ENCODE measurements at regions not wholly inside any gene's neighbourhood (a gene's known extent, or its start where the extent isn't known, plus 50 kb on each side); places are given as distances from the start of the nearest gene placed in this dataset.

DNA sequence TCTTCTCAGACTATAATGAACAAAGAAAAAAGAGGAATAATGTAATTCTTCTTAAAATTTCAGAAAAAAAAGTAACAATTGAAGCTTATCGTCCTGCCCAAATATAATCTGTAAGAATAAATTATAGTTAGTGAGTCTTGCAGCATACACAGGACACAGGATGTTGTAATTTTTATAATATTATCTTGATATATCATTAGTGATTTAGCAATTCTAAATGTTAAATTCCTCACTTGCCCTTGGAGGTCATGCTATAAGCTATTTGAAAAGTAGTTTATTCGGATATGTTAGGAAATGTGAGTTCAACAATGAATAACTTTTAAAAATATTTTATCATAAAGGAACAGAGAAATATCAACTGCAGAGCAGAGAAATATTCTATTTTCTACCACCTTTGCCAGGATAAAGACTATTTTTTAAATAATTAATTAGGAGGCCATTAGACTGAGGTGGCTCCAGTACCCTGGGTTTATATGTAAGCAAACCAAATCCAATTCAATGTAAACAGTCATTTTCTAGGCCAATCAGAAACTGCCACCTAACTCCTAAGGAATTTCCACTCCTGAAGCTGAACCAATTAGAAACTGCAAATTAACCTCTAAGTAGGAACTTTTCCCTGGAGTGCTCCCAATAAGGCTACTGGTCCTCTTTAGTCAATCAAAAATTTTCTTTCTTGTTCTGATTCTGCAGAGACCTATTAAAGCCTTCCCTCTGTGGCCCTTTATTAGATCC is 1109.3 kb downstream of the ROBO2 start:
- no peak for ATAC-seq (replicated peaks in 6 of 8)
- Histone ChIP-seq H3K4me1 (replicated peaks in 1 of 2) (no peaks in the 10 kb centered on the region), H3K4me3 (no peak overlapping the region), H3K27ac (no peak overlapping the region)
- 0 to 100% (median 94%) methylated on average over 1 to 2 of the region's 2 CpGs for WGBS, 10 experiments
- in situ Hi-C loops (cut with MboI; ENCODE audit: low pct_unique_long_range_greater_than_20kb in 2 of 9, low sequenced_read_pairs in 9 of 9, unreplicated experiment in 9 of 9), result no loop called here

DNA sequence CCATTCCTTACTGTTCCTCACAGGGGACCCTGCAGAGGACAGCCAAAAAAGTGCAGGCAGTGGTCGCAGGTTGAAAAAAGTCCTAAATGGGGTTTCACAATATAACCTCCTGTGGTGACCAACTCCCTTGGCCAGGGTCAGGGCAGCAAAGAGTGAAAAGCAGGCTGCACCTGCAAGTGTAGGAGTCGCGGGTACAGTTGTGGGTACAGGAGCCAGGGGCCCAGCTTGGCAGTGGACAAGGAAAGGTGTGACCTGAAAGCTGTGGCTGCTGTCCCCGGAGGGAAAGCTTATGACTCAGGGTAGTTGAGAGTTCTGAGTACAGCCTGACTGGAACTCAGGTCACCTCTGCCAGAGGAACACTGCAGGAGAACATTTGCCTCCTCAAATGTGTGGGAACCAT is 1114.1 kb downstream of the ROBO2 start:
- ATAC-seq (replicated peaks in 6 of 8), result no peak
- Histone ChIP-seq H3K4me3 (no peak overlapping the region), H3K27ac (no peak overlapping the region), H3K4me1 (replicated peaks in 1 of 2) (no peaks in the 10 kb centered on the region)
- WGBS, 10 experiments, result 70 to 100% (median 97%) methylated on average over 2 to 4 of the region's 4 CpGs; no CpG with 5 or more reads in 6 of the 10 experiments
- in situ Hi-C loops (cut with MboI; ENCODE audit: low pct_unique_long_range_greater_than_20kb in 2 of 9, low sequenced_read_pairs in 9 of 9, unreplicated experiment in 9 of 9), result no loop called here

DNA sequence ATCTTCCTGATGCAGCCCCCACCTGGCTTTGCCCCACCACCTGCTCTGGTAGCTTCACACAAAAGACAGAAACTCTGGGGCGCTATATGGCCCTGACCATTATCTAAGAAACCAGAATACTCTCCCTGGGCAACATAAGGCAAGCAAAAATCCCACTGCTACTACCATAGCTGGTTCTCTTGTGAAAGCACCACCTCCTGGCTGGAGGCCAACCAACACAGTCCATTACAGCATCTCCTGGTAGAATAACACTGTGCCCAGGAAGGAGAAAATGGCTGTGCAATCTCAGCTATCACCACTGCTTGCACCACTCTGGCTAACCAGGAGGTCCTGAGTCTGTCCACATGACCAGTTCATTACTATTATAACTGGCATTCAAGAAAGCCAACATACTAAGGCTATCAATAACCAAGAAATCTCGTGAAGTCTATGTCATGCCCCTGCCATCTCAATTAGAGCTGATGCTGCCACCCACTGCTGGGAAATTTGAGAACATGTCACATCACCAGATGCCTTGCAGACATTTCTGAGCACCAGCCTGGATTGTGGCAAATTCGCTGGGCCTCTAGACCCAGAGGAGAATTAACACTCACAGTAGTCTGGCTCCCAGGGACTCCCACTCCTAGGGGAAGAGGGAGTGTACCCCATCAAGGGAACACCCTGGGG is 1114.8 kb downstream of the ROBO2 start:
- no peak overlapping the region for H3K27ac ChIP-seq
- in situ Hi-C loops (cut with MboI; ENCODE audit: low pct_unique_long_range_greater_than_20kb in 2 of 9, low sequenced_read_pairs in 9 of 9, unreplicated experiment in 9 of 9), result no loop called here
- WGBS, 10 experiments, result 0 to 100% (median 73%) methylated on average over 1 to 3 of the region's 3 CpGs; no CpG with 5 or more reads in 6 of the 10 experiments
- H3K4me1 ChIP-seq (replicated peaks in 1 of 2), result no peaks in the 10 kb centered on the region
- H3K4me3 ChIP-seq, result no peak overlapping the region
- ATAC-seq (replicated peaks in 6 of 8), result no peak

DNA sequence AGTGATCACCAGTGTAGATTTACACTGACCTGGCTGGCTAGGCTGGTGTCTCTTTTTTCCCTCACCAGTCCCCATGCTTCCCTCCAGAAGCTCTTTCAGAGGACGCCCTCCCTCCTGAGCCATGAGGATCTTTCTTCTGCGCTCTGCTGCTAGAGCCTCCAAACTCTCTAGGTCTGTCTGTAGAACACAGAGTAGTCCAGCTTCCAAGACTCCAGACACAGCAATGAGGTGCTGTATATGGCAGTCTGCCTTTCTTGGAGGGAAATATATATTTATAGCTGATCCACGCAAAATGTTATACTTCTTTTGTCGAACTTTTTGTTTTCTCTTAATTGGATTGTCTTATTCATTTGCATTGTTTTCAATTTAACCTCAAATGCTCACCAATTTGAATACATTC is 1121.8 kb downstream of the ROBO2 start:
- no peak overlapping the region for H3K27ac ChIP-seq
- no peak for ATAC-seq (replicated peaks in 6 of 8)
- no peaks in the 10 kb centered on the region for H3K4me1 ChIP-seq (replicated peaks in 1 of 2)
- 40 to 100% (median 87%) methylated on average over 1 to 4 of the region's 4 CpGs; no CpG with 5 or more reads in 1 of the 10 experiments for WGBS, 10 experiments
- in situ Hi-C loops (cut with MboI; ENCODE audit: low pct_unique_long_range_greater_than_20kb in 2 of 9, low sequenced_read_pairs in 9 of 9, unreplicated experiment in 9 of 9), result no loop called here
- no peak overlapping the region for H3K4me3 ChIP-seq

DNA sequence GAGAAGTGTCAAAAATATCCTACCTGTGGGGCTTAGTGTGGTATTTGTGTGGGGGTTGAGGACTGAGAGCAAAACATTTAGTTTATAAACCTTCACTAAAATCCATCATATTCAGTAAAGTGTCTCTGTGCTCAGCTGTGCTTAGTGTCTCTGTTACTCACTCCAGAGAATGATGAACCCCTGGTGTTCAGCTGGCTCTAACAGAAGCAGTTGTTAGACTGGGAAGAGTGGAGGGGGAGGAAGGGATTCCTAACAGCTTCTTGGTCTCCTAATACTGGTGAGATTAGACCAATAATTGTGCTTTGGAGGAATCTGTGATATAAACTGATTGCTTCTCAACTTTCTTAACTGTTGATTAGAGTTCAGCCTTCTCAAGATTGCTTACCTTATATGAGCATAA is 1123.5 kb downstream of the ROBO2 start:
- H3K27ac ChIP-seq, result no peak overlapping the region
- no peaks in the 10 kb centered on the region for H3K4me1 ChIP-seq (replicated peaks in 1 of 2)
- H3K4me3 ChIP-seq, result no peak overlapping the region
- no peak for ATAC-seq (replicated peaks in 6 of 8)
- in situ Hi-C loops (cut with MboI; ENCODE audit: low pct_unique_long_range_greater_than_20kb in 2 of 9, low sequenced_read_pairs in 9 of 9, unreplicated experiment in 9 of 9), result no loop called here

DNA sequence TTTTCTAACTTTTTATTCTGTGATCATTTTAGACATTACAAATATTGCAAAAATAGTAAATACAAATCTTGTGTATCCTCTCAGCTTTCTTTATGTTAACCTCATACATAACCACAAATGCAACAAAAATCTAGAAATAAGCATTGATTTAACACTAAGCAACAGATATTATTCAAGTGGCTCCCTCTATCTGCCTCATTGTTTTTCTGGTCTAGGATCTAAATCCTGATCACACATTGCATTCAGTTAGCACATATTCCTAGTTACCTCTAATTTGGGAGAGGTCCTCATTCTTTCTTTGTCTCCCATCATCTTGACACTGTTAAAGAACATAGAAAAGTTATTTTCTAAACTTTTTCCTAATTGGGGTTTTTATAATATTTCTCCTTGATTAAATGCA is 1126.0 kb downstream of the ROBO2 start:
- Histone ChIP-seq H3K4me3 (no peak overlapping the region), H3K4me1 (replicated peaks in 1 of 2) (no peaks in the 10 kb centered on the region), H3K27ac (no peak overlapping the region)
- ATAC-seq (replicated peaks in 6 of 8), result no peak
- in situ Hi-C loops (cut with MboI; ENCODE audit: low pct_unique_long_range_greater_than_20kb in 2 of 9, low sequenced_read_pairs in 9 of 9, unreplicated experiment in 9 of 9), result no loop called here

DNA sequence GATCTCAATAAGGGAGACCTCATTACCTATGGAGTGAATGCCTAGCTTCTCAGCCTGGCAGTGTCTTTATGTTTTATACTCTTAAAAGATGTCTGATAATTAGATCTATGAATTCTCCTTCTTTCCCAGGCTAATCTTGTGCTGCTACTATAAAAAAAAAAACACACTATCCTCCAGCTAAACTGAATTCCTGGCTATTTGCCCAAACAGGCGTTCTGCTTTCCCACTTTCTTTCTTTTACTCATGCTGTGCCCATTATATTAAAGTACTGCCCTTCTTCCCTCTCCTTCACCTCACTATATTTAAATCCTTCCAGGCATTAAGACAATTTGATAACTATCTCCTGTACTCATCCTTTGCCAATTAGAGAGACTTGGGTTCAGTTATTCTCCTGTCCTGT is 1134.9 kb downstream of the ROBO2 start:
- in situ Hi-C loops (cut with MboI; ENCODE audit: low pct_unique_long_range_greater_than_20kb in 2 of 9, low sequenced_read_pairs in 9 of 9, unreplicated experiment in 9 of 9), result no loop called here
- no peak overlapping the region for H3K27ac ChIP-seq
- WGBS, 10 experiments, result 0 to 92% (median 57%) methylated on average over 1 of the region's 1 CpG; no CpG with 5 or more reads in 3 of the 10 experiments
- no peak overlapping the region for H3K4me3 ChIP-seq
- peaks cover 10 to 14% of the 10 kb centered on the region in 2 donors for H3K4me1 ChIP-seq (replicated peaks in 1 of 2)
- ATAC-seq (replicated peaks in 6 of 8), result no peak

DNA sequence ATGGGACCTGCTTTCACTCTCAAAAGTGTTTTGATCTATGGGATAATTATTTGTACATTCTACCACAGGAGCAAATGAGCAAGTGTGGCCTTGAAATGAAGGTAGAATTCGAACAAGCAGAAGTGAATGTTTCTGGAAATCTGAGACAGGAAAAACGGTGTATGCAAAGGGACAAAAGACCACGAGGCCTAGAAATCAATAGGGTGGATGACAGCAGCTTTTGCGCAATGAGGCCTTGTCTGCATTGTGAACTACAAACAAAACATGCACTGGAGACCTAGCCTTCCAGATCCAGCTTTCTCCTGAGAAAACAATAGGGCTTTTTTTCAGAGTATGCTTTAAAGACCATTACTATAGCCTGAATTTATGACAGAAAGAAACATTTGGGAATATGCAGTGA is 1137.0 kb downstream of the ROBO2 start:
- no peak overlapping the region for H3K27ac ChIP-seq
- peaks cover 10 to 14% of the 10 kb centered on the region in 2 donors for H3K4me1 ChIP-seq (replicated peaks in 1 of 2)
- 21 to 65% (median 44%) methylated on average over 2 to 4 of the region's 4 CpGs; no CpG with 5 or more reads in 2 of the 10 experiments for WGBS, 10 experiments
- in situ Hi-C loops (cut with MboI; ENCODE audit: low pct_unique_long_range_greater_than_20kb in 2 of 9, low sequenced_read_pairs in 9 of 9, unreplicated experiment in 9 of 9), result no loop called here
- no peak overlapping the region for H3K4me3 ChIP-seq
- peak in 4 of 8 experiments; percentile 24 to 40 (median 33) for ATAC-seq (replicated peaks in 6 of 8)

DNA sequence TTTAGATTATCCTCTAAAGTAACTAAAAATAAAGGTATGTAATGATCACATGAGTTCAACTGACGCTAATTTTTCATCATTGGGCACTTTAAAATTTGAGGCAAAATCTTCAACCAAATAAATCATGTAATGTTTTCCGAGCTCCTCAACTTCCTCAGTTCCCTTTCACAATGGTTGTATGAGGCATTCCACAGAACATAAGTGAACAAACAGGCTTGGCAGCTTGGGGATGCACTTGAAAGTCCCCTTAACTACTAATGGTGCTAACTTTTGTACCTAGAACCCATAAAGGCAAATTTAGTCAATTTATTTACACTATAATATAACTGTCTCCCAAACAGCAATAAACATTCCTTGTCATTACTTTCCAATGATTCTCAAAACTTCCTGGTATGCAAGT is 1137.9 kb downstream of the ROBO2 start:
- Histone ChIP-seq H3K27ac (no peak overlapping the region), H3K4me3 (no peak overlapping the region), H3K4me1 (replicated peaks in 1 of 2) (peaks cover 10 to 14% of the 10 kb centered on the region in 2 donors)
- ATAC-seq (replicated peaks in 6 of 8), result no peak
- WGBS, 10 experiments, result 42 to 100% (median 94%) methylated on average over 1 to 2 of the region's 2 CpGs; no CpG with 5 or more reads in 1 of the 10 experiments
- in situ Hi-C loops (cut with MboI; ENCODE audit: low pct_unique_long_range_greater_than_20kb in 2 of 9, low sequenced_read_pairs in 9 of 9, unreplicated experiment in 9 of 9), result no loop called here

DNA sequence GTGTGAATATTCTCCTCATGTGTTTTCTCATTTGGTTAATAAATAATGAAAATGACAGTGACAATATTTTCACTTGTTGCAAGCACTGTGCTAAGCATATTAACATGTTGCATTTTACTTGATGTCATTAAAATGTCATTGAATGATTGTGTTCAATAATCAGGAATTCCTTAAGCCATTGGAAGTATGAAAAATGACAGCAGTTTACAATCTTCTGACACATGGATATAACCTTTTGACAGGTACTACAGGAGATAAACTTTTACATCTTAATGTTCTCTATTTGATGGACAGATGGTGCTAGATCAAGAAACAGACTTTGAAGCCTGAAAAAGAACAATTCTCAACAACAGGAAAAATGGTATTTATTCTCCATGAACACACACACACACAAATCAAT is 1138.3 kb downstream of the ROBO2 start:
- H3K27ac ChIP-seq, result no peak overlapping the region
- no peak for ATAC-seq (replicated peaks in 6 of 8)
- H3K4me1 ChIP-seq (replicated peaks in 1 of 2), result peaks cover 10 to 14% of the 10 kb centered on the region in 2 donors
- no peak overlapping the region for H3K4me3 ChIP-seq
- in situ Hi-C loops (cut with MboI; ENCODE audit: low pct_unique_long_range_greater_than_20kb in 2 of 9, low sequenced_read_pairs in 9 of 9, unreplicated experiment in 9 of 9), result no loop called here

DNA sequence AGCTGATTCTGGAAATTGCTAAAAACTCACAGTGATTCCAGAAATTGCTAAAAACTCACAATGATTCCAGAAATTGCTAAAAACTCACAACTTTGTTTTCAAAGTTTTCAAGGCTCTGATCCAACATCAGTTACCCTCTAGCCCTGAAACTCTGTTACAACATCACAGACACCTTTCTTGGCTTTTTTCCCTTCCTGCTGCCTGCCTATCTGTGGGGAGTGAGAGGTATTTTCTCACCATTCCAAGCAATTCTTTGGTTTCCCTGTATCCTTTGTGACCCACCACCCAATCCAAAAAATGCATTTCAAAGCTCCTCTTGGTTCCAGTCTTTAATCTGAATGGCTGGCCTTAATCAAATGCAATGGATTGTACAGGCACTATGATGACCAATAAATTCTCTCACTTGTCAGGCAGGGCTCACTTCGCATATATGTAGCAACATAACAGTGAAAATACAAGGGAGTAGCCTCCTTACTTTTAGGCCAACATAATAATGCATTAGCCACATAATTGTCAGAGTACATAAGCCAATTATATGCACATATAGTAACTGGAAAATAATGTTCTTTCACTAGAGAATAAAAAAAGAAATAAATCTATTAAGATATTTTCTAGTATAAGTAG is 1139.0 kb downstream of the ROBO2 start:
- 0 to 100% (median 63%) methylated on average over 1 of the region's 1 CpG; no CpG with 5 or more reads in 1 of the 10 experiments for WGBS, 10 experiments
- ATAC-seq (replicated peaks in 6 of 8), result peak in 7 of 8 experiments; percentile 18 to 99 (median 63)
- Histone ChIP-seq H3K27ac (no peak overlapping the region), H3K4me1 (replicated peaks in 1 of 2) (peaks cover 10 to 14% of the 10 kb centered on the region in 2 donors), H3K4me3 (no peak overlapping the region)
- in situ Hi-C loops (cut with MboI; ENCODE audit: low pct_unique_long_range_greater_than_20kb in 2 of 9, low sequenced_read_pairs in 9 of 9, unreplicated experiment in 9 of 9), result no loop called here

DNA sequence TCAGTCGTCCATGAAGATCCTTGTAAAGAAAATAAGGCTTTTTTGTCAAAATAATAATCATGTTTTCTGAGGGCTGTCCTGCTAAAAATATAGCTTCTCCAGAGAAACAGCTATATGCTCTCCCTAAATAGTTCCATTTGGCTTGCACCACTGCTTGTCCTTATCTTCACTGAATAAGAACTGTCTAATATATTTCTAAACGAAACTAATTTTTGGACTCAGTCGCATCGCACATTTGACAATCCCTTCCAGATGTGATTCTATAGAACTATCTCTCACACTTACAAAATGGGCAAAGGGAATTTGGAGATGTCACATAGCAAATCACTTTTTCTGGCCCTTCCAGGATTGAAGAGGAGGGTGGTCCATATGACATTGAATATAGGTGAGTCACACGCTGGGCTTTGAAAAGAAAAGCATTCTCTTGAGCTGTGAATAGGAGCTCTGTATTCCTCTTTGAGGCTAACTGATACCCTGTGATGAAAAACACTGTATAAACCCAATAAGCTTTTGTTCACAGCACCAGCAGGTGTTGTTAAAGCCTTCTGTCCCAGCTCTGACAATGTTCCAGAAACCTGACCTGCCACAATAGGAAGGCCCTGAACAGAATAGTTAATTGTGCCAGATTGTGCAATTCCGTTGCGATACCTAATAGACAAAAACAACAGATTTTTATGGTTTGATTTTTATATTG is 1144.2 kb downstream of the ROBO2 start:
- no peak overlapping the region for H3K4me3 ChIP-seq
- no peak overlapping the region for H3K27ac ChIP-seq
- in situ Hi-C loops (cut with MboI; ENCODE audit: low pct_unique_long_range_greater_than_20kb in 2 of 9, low sequenced_read_pairs in 9 of 9, unreplicated experiment in 9 of 9), result no loop called here
- peak in 2 of 8 experiments; percentile 30 to 70 for ATAC-seq (replicated peaks in 6 of 8)
- H3K4me1 ChIP-seq (replicated peaks in 1 of 2), result peaks cover 0 to 1% of the 10 kb centered on the region in 2 donors
- 38 to 100% (median 85%) methylated on average over 2 to 7 of the region's 7 CpGs; no CpG with 5 or more reads in 1 of the 10 experiments for WGBS, 10 experiments

DNA sequence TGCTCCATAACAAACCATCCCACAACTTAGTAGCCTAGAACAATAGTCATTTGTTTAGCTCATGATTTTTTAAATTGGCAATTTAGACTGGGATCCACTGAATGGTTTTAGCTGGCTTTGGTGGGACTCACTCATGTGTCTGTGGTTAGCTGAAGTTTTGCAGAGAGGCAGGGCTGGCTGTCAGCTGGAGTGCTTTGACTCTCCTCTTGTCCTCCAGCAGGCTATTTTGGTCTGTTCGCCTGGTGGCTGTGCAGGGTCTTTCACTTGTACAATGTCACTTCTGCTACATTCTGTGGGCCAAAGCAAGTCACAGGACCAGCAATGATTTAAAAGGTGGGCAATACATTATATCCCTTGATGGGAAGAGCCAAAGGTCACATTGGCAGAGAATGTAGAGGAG is 1146.5 kb downstream of the ROBO2 start:
- in situ Hi-C loops (cut with MboI; ENCODE audit: low pct_unique_long_range_greater_than_20kb in 2 of 9, low sequenced_read_pairs in 9 of 9, unreplicated experiment in 9 of 9), result no loop called here
- ATAC-seq (replicated peaks in 6 of 8), result no peak
- Histone ChIP-seq H3K4me1 (replicated peaks in 1 of 2) (no peaks in the 10 kb centered on the region), H3K4me3 (no peak overlapping the region), H3K27ac (no peak overlapping the region)
- 67 to 100% (median 92%) methylated on average over 1 of the region's 1 CpG; no CpG with 5 or more reads in 4 of the 10 experiments for WGBS, 10 experiments
